ENCODE measurements at regions not wholly inside any gene's neighbourhood (a gene's known extent, or its start where the extent isn't known, plus 50 kb on each side); places are given as distances from the start of the nearest gene placed in this dataset.

- no peak overlapping the region for H3K27ac ChIP-seq (ENCODE audit: low read depth, low read length, poor library complexity, severe bottlenecking)
- intact Hi-C loops (cut with micrococcal nuclease; ENCODE audit: unreplicated experiment) = no loop called here
- BruUV-seq (replicated peaks) = no TSS peak
Measured at GRCh38 chr9:7239708-7240107, 481.9 kb downstream of the KDM4C start.

GRCh38 chr9:7238247-7238637 lies 480.5 kb downstream of the KDM4C start:
- TF ChIP-seq EZH2phosphoT487 (IDR thresholded peaks at IDR 0.05; ENCODE audit: borderline replicate concordance, low read depth, low read length) (no peak), CTCF (conservative IDR thresholded peaks at IDR 0.05; ENCODE audit: low read length) (no peak)

More at GRCh38 chr9:7239708-7240107, 481.9 kb downstream of the KDM4C start:
- H4K20me1 ChIP-seq (ENCODE audit: insufficient read depth, low read length) = no peaks in the 10 kb centered on the region
- no peak overlapping the region for H3K4me2 ChIP-seq (ENCODE audit: low read length)
- no peak overlapping the region for H2AFZ ChIP-seq (ENCODE audit: low read length)
- no peaks in the 10 kb centered on the region for H3K9me2 ChIP-seq (ENCODE audit: insufficient read depth, low read length)
- H3K79me2 ChIP-seq (ENCODE audit: insufficient read depth, low read depth, low read length) = no peaks in the 10 kb centered on the region
- no peaks in the 10 kb centered on the region for H3K36me3 ChIP-seq (ENCODE audit: insufficient read depth, low read length)
- no peaks in the 10 kb centered on the region for H3K9me3 ChIP-seq (ENCODE audit: low read length)
- no peak for TF ChIP-seq EZH2phosphoT487 (IDR thresholded peaks at IDR 0.05; ENCODE audit: borderline replicate concordance, low read depth, low read length)
- TF ChIP-seq CTCF (conservative IDR thresholded peaks at IDR 0.05; ENCODE audit: low read length) = no peak
- ChIA-PET CTCF (ENCODE audit: unreplicated experiment) (no interaction called here), POLR2A (interaction anchor here (0.5 to 0.7 kb wide), 2 partner anchors 10 to 58 kb away, joined by 3 to 5 read pairs; no protein-coding TSS in a partner anchor)
- H3K4me1 ChIP-seq (ENCODE audit: insufficient read depth, low read length, poor library complexity, severe bottlenecking) = no peaks in the 10 kb centered on the region
- no peak for DNase-seq (ENCODE audit: low spot score)
- no peak overlapping the region for H3K4me3 ChIP-seq (ENCODE audit: low read depth, low read length, poor library complexity, severe bottlenecking)

GRCh38 chr9:7237473-7238246 lies 479.9 kb downstream of the KDM4C start:
- Histone ChIP-seq H3K27ac (ENCODE audit: low read depth, low read length, poor library complexity, severe bottlenecking) (no peak overlapping the region), H3K36me3 (ENCODE audit: insufficient read depth, low read length) (no peaks in the 10 kb centered on the region), H3K4me2 (ENCODE audit: low read length) (no peak overlapping the region), H3K9me3 (ENCODE audit: low read length) (no peaks in the 10 kb centered on the region), H3K4me1 (ENCODE audit: insufficient read depth, low read length, poor library complexity, severe bottlenecking) (no peaks in the 10 kb centered on the region), H3K4me3 (ENCODE audit: low read depth, low read length, poor library complexity, severe bottlenecking) (no peak overlapping the region), H2AFZ (ENCODE audit: low read length) (no peak overlapping the region), H3K9me2 (ENCODE audit: insufficient read depth, low read length) (no peaks in the 10 kb centered on the region), H4K20me1 (ENCODE audit: insufficient read depth, low read length) (no peaks in the 10 kb centered on the region), H3K79me2 (ENCODE audit: insufficient read depth, low read depth, low read length) (no peaks in the 10 kb centered on the region)
- no peak for DNase-seq (ENCODE audit: low spot score)
- intact Hi-C loops (cut with micrococcal nuclease; ENCODE audit: unreplicated experiment) = no loop called here
- ChIA-PET POLR2A (interaction anchor here (0.5 to 0.9 kb wide), 3 partner anchors 9 to 1874 kb away, joined by 3 read pairs; no protein-coding TSS in a partner anchor), CTCF (ENCODE audit: unreplicated experiment) (no interaction called here)
- no peak for TF ChIP-seq EZH2phosphoT487 (IDR thresholded peaks at IDR 0.05; ENCODE audit: borderline replicate concordance, low read depth, low read length)
- no peak for TF ChIP-seq CTCF (conservative IDR thresholded peaks at IDR 0.05; ENCODE audit: low read length)
- BruUV-seq (replicated peaks) = no TSS peak

More at GRCh38 chr9:7238247-7238637, 480.5 kb downstream of the KDM4C start:
- ChIA-PET POLR2A (interaction anchor here (0.7 kb wide), 1 partner anchor 27 kb away, joined by 3 read pairs; no protein-coding TSS in a partner anchor), CTCF (ENCODE audit: unreplicated experiment) (no interaction called here)
- intact Hi-C loops (cut with micrococcal nuclease; ENCODE audit: unreplicated experiment) = no loop called here
- Histone ChIP-seq H3K9me2 (ENCODE audit: insufficient read depth, low read length) (no peaks in the 10 kb centered on the region), H3K36me3 (ENCODE audit: insufficient read depth, low read length) (no peaks in the 10 kb centered on the region), H3K27ac (ENCODE audit: low read depth, low read length, poor library complexity, severe bottlenecking) (no peak overlapping the region), H3K79me2 (ENCODE audit: insufficient read depth, low read depth, low read length) (no peaks in the 10 kb centered on the region), H3K9me3 (ENCODE audit: low read length) (no peaks in the 10 kb centered on the region), H4K20me1 (ENCODE audit: insufficient read depth, low read length) (no peaks in the 10 kb centered on the region), H3K4me3 (ENCODE audit: low read depth, low read length, poor library complexity, severe bottlenecking) (no peak overlapping the region), H3K4me2 (ENCODE audit: low read length) (no peak overlapping the region), H2AFZ (ENCODE audit: low read length) (no peak overlapping the region), H3K4me1 (ENCODE audit: insufficient read depth, low read length, poor library complexity, severe bottlenecking) (no peaks in the 10 kb centered on the region)
- DNase-seq (ENCODE audit: low spot score) = no peak
- BruUV-seq (replicated peaks) = no TSS peak
